Suppressor macrophage treated with lipopolysaccharide for 4 hours (primary cell): ENCODE measurements at regions not wholly inside any gene's neighbourhood (a gene's known extent, or its start where the extent isn't known, plus 50 kb on each side); places are given as distances from the start of the nearest gene placed in this dataset.
"Not testable (repeated sequence)": the region's sequence is repeated elsewhere in the genome, so short reads cannot be mapped to it uniquely, and the experiment has no call there.

Source experiments
- DNase-seq: peaks from one replicate; pipeline ENCODE4 v3.0.0-alpha.2; 2020

DNA sequence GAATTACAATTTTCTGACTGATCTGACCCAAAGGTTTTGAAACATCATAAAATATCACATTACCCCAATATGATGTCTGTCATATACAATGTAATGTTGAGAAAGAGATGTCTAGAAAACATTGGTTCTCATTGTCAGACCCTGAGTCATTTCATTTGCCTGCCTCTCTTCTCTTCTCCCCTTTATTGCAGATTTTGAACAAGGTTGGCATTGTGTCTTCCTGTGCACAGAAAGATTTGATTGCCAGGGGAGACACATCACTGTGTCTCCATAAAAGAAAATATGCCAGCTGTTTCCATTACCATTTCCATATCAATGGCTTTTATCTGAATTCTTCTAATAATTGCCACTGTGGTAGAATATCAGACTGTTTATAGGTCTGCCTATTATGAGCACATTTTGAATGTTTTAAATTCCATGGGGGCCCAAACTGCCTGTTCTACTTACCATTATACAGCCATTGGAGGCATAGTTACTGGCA, 65.6 kb downstream of the IFI44 start:
- no peak for DNase-seq

GRCh38 chr1:78716186-78716585, 66.6 kb downstream of the IFI44 start:
- DNase-seq = no peak

GRCh38 chr1:78718566-78718965, 68.9 kb downstream of the IFI44 start:
- DNase-seq = no peak

DNA sequence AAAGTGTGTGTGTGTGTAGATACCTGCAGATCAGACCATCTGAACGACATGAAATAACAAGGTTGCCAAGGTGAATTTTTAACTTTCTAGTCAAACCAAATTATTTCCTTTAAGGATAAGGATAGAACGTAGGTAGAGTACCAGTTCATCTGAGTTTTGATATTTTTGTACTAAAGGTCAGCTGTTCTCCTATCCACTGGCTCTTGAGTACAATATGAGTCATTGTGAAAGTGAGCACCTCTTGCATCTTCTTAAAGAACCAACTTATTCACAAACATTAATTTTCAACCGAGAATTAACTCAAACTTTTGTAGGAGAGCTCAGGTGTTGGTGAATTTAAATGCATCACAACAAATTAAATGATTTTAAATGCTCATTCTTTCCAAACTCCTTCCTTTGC, 71.5 kb downstream of the IFI44 start:
- no peak for DNase-seq

- DNase-seq = no peak
Observed at GRCh38 chr1:78722105-78722504, 72.5 kb downstream of the IFI44 start.

DNA sequence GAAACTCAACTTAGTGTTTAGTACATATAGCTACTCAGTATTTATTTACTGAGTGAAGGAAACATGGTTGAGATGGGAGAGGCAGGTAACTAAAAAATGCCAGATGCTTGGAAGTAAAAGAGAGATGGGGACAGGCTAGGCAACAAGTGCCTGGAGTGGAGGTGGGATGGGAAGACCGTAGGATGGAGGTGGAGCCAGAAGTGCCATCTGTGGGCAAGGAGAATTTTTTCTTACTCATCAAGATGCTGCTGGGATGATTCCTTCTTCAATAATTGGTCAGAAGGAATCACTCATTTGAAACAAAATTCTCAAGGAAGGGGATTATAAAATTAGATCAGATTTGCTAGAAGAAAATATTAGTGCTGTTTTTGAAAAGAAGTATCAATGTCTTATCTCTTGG, 72.9 kb downstream of the IFI44 start:
- no peak for DNase-seq

GRCh38 chr1:78722947-78723346, 73.3 kb downstream of the IFI44 start:
- no peak for DNase-seq

DNA sequence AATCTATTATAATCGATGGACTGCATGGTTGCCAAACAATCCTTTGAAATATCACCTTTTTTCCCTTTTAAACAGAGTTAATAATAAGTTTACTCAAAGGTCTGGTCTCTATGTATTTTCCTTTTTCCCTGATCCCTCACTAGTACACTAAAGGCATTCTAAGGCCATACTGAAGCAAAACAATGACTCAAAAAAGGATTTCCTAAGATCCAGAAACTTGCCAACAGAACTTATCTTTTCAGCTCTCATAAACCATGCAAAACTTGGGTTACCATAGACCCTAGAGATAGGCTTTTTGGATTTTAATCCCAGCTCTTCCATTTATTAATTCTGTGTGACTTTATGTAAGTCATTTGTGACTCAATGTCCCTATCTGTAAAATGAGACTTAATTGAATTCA, 77.1 kb downstream of the IFI44 start:
- no peak for DNase-seq

GRCh38 chr1:78728359-78728758, 78.7 kb downstream of the IFI44 start:
- DNase-seq = no peak

GRCh38 chr1:78730054-78730453, 80.4 kb downstream of the IFI44 start:
- no peak for DNase-seq

DNA sequence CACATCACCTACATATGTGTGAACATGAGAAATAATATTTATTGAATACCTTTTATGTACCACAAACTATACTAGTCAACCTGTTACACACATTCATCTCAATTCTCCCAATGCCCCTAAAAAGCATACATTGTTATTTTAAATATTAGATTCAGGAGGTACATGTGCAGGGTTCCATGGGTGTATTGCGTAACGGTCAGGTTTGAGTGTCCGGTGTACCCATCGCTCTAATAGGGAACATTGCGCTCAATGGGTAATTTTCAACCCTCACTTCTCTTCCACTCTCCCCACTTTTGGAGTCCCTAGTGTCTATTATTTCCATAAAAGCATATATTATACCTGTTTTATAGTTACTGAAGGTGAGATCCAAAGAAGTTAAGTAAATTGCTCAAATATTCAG, 82.0 kb downstream of the IFI44 start:
- no peak for DNase-seq

DNA sequence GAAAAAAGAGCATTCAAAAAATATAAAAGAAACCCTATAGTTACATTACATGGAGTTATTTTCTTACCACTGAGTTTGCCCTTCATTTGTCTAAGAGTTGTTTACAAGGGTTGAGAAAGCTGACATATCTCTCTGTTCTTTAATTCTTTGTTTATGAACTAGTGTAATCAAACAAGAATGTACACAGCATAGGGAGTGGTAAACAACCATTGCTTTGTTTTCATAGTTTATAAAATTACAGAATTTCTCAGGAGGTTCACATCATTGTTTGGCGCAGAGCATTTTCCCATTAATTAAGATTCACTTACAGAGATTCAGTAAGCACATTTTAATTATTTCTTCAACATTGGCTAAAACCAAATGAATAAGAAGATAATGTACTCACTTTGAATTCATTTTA, 87.6 kb downstream of the IFI44 start:
- DNase-seq = no peak

DNA sequence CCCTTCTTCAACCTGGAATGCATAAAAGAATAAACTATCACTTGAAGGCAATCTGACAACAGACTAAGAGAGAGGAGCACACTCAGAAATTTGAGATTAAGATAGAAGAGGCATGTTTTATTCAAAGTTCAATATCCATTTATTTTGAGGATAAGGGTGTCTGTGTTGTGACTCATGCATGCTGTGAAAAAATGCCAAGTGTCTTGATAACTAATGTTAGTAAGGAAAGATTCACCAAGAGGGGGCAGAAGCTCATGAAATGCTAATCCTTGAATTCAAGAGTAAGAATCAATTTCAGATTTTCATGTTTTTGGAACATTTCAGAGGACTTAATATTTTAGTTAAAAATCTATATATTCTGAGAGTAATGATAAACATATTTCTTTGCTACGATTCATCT, 94.0 kb downstream of the IFI44 start:
- DNase-seq = no peak

DNA sequence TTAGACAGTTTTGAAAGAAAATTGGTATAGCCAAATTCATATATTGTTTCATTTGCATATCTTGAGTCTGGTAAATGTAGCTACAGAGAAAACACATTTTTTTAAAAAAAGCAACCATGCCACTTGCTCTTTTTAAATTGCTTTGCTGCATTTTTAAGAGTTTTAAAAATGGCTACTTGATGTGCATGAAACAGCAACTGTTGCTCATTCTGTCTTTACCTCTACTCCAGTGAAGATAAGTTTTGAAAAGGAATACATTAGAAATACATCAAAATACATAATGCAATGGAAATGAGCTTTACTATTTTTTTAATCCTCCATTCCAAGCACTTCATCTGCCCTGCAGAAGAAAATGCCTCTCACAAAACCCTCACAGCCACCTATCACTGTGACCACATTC, 95.5 kb downstream of the IFI44 start:
- no peak for DNase-seq

DNA sequence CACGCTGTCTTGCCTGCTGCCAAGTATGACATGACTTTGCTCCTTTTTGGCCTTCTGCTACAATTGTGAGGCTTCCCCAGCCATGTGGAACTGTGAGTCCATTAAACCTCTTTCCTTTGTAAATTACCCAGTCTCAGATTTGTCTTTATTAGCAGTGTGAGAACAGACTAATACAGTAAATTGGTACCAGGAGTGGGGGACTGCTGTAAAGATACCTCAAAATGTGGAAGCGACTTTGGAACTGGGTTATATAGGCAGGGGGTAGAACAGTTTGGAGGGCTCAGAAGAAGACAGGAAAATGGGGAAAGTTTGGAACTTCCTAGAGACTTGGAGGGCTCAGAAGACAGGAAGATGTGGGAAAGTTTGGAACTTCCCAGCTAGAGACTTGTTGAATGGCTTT, 104.0 kb downstream of the IFI44 start:
- not testable (repeated sequence) for DNase-seq

GRCh38 chr1:78755986-78756385, 106.4 kb downstream of the IFI44 start:
- no peak for DNase-seq

DNA sequence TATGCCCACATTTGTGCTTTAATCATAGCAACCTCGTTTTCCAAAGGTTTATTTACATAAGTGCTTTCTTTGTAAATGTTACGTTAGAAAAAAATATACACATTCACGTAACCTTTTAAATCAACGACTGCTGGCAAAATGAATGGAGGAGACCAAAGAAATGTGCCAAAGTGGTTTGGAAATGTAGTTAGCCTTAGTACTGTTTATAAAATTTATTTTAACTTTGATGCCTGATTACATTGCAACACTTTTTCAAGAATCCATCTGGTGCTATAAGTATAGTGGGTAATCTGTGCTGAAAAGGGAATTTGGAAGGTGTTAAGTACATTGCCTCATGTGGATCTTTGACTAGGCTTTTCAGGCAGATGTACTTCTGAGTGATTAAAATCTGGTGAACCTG, 108.9 kb downstream of the IFI44 start:
- no peak for DNase-seq

DNA sequence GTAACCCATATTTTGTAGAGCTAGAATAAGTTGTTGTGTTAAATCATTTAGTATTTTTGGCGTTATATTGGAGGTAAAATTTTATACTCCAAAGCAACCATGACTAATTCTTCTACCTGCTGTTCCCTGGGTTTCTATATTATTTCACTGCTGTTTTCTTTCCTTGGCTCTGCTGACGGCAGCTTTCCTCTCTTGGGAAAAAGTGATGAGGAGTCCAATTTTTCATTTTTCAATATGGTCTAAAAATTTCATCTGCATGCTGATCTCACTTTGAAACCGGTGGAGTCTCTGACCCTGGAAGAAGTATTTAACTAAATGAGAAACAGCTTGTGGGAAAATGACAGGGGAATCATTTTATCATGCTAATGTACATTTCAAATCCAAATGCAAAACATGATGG, 110.2 kb downstream of the IFI44 start:
- DNase-seq = no peak

GRCh38 chr1:78760858-78761257, 111.2 kb downstream of the IFI44 start:
- no peak for DNase-seq

DNA sequence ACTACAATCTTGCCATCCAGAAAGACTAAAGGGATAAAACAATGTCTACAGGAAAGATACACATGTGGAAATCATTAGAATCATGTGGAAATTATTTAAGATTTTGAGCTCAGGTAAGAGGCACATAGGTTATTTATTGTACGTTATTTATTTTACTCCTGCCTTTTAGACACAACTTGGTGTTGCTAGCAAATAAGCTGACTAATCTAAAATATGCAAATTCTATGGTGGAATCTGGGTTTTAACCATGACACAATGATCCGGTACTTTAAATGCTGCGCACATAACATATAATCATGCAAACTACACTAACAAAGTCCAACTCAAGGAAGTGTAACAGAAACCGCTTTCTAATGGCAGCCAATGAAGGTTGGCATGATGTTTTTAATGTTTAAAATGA, 112.5 kb downstream of the IFI44 start:
- DNase-seq = no peak

GRCh38 chr1:78765489-78765888, 115.9 kb downstream of the IFI44 start:
- no peak for DNase-seq

DNA sequence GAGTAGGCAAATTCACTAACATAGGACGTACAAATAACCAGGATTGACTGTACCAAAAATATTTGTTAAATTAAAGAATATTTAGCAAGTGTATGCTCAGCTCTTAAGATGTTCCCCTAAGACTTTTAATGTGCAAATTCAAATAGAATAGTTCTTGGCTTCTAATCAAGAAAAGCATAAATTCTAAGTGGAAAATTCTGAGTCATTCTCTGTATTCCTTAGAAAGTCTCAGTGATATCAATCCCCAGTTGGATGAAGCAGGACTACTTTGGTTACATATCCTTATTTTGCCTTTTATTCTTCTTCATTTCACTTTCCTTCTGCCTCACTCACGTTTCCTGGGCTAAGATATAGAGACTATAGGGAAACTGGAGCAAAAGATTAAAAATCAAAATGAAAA, 130.2 kb downstream of the IFI44 start:
- DNase-seq = no peak

DNA sequence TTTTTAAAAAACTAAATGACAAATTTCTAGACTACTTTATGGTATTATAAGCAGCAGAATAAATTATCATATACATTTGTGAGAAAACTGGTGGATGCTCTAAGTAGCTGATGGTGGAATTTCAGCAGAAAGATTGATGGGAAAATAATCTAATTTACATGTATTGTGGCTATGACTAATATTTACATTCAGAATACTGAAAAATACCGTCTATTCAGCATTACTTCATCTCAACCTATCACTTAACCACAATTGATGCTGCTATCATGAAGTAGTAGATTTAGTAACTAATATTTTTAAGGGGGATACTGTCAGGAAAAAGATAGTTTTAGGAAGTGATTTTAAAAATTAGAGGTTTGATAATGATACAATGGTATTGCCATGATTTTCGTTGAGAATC, 137.9 kb downstream of the IFI44 start:
- no peak for DNase-seq

DNA sequence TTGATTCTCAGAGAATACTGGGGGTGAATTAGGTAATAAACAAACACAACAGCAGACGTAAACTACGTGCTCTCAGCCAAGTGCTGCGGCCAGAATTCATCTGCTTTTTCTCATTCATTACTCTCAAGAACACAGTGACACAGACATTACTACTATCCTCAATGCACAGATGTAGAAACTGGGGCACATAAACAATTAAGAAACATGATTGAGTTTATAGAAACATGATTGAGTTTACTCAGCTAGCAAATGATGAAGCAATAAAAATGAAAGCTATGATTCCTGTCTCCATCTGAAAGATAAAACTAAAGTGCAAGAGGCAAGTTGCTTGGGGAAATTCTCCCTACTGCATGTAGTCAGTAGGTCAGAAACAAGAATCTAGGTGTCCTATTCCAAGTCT, 140.5 kb downstream of the IFI44 start:
- DNase-seq = no peak

DNA sequence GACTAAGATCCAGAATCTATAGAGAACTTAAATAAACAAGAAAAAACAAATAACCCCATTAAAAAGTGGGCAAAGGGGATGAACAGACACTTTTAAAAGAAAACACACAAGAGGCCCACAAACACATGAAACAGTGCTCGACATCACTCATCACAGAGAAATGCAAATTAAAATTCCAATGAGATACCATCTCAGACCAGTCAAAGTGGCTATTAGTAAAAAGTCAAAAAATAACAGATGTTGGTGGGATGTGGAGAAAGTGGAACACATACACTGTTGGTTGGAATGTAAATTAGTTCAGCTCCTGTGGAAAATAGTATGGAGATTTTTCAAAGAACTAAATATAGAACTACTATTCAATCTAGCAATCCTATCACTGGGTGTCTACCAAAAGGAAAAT, 143.1 kb downstream of the IFI44 start:
- no peak for DNase-seq

DNA sequence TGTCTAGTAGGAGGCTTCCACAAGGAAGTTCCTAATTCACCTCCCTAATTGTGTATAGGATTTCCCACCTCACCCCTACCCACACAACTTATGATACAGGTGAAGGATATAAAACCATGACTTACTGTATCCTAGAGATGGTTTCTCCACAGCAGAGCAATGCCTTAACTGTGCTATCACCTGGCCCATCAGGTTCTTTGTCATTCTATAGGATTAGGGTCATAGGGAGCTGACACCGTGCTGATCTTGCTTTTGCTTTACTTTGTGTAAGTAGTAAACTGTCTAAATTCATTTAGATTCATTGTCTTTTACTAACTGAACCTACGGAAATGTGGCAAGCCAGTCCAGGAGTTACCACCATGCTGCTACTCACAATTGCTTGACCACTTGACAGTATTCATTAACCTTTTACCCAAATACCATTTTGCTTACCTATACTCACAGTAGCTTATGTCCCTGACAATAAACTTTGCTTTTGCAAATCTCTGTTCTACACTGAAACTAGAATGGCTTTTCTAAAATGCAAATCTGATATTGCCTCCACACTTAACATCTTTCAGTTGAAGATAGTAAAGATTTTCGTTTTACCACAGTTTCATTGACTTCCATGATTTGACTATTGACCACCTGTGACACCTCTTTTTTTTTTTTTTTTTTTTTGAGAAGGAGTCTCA, 147.6 kb downstream of the IFI44 start:
- DNase-seq = no peak
